Hypothalamus (tissue), 51 donors: ENCODE measurements at regions not wholly inside any gene's neighbourhood (a gene's known extent, or its start where the extent isn't known, plus 50 kb on each side); places are given as distances from the start of the nearest gene placed in this dataset.

Experiments used
- DNase-seq, 51 donors: peaks; one replicate each; lab custom pipeline; 2025; lab: John Stamatoyannopoulos, UW

- no peak for DNase-seq
Measured at GRCh38 chr6:9554806-9555205, 860.1 kb downstream of the TFAP2A start.

GRCh38 chr6:9554323-9554722 lies 860.6 kb downstream of the TFAP2A start:
- DNase-seq: no peak

- DNase-seq: no peak
Measured at GRCh38 chr6:9553002-9553401, 861.9 kb downstream of the TFAP2A start.

GRCh38 chr6:9543649-9544048 lies 871.2 kb downstream of the TFAP2A start:
- no peak for DNase-seq

GRCh38 chr6:9540534-9541126 lies 874.2 kb downstream of the TFAP2A start:
- DNase-seq: peak in 3 of 51 donors; percentile 2 to 7 (median 2)

- DNase-seq: no peak
Measured at GRCh38 chr6:9540126-9540525, 874.7 kb downstream of the TFAP2A start.

GRCh38 chr6:9539231-9539755 lies 875.6 kb downstream of the TFAP2A start:
- DNase-seq: no peak

GRCh38 chr6:9537381-9537780 lies 877.5 kb downstream of the TFAP2A start:
- DNase-seq: no peak

- DNase-seq: no peak
Measured at GRCh38 chr6:9535106-9535505, 879.8 kb downstream of the TFAP2A start.

GRCh38 chr6:9532621-9533557 lies 882.0 kb downstream of the TFAP2A start:
- no peak for DNase-seq

- DNase-seq: no peak
Measured at GRCh38 chr6:9527679-9528286, 887.1 kb downstream of the TFAP2A start.

GRCh38 chr6:9523462-9523861 lies 891.4 kb downstream of the TFAP2A start:
- DNase-seq: no peak

GRCh38 chr6:9522101-9522500 lies 892.8 kb downstream of the TFAP2A start:
- DNase-seq: no peak

- no peak for DNase-seq
Measured at GRCh38 chr6:9521152-9521530, 893.7 kb downstream of the TFAP2A start.

- DNase-seq: no peak
Measured at GRCh38 chr6:9520417-9521151, 894.3 kb downstream of the TFAP2A start.

- no peak for DNase-seq
Measured at GRCh38 chr6:9518431-9518830, 896.4 kb downstream of the TFAP2A start.

- DNase-seq: no peak
Measured at GRCh38 chr6:9517806-9518205, 897.1 kb downstream of the TFAP2A start.

- no peak for DNase-seq
Measured at GRCh38 chr6:9515633-9516606, 899.0 kb downstream of the TFAP2A start.

GRCh38 chr6:9514146-9514545 lies 900.7 kb downstream of the TFAP2A start:
- no peak for DNase-seq

- no peak for DNase-seq
Measured at GRCh38 chr6:9511157-9511556, 903.7 kb downstream of the TFAP2A start.
